Subcutaneous abdominal adipose tissue (tissue), 5 donors: ENCODE measurements at regions not wholly inside any gene's neighbourhood (a gene's known extent, or its start where the extent isn't known, plus 50 kb on each side); places are given as distances from the start of the nearest gene placed in this dataset.

ENCODE experiments used
- H3K27ac ChIP-seq: one replicate; pipeline ENCODE4 v1.7.0; 2013; ENCODE audit warnings: low read depth, mild to moderate bottlenecking, inconsistent platforms, low read length, moderate library complexity
- H3K27me3 ChIP-seq, 5 donors: one replicate each; pipeline ENCODE4 v1.7.0; 2013; ENCODE audit warnings: low read length in 5 of 5, inconsistent platforms in 1 of 5; ENCODE audit not compliant: control insufficient read depth in 5 of 5, insufficient read depth in 4 of 5
- H3K36me3 ChIP-seq, 5 donors: one replicate each; pipeline ENCODE4 v1.7.0; 2013; ENCODE audit warnings: low read length in 5 of 5; ENCODE audit not compliant: control insufficient read depth in 5 of 5, insufficient read depth in 5 of 5
- H3K4me1 ChIP-seq, 5 donors: one replicate each; pipeline ENCODE4 v1.7.0; 2013; ENCODE audit warnings: low read length in 5 of 5, mild to moderate bottlenecking in 3 of 5, moderate library complexity in 1 of 5; ENCODE audit not compliant: control insufficient read depth in 5 of 5, insufficient read depth in 5 of 5
- H3K4me3 ChIP-seq, 5 donors: one replicate each; pipeline ENCODE4 v1.7.0; 2013; ENCODE audit warnings: low read length in 5 of 5, low read depth in 1 of 5
- H3K9ac ChIP-seq, 5 donors: one replicate each; pipeline ENCODE4 v1.7.0; 2013; ENCODE audit warnings: low read length in 5 of 5, mild to moderate bottlenecking in 4 of 5, moderate library complexity in 3 of 5
- H3K9me3 ChIP-seq, 5 donors: one replicate each; pipeline ENCODE4 v1.7.0; 2013; ENCODE audit warnings: low read length in 5 of 5; ENCODE audit not compliant: control insufficient read depth in 5 of 5
- donor health status: healthy.
- donor health status: healthy.
- donor health status: healthy.
- donor health status: healthy.
- donor health status: healthy.

GRCh38 chr12:98151984-98152383 is 363.4 kb upstream of the TMPO start:
- Histone ChIP-seq H3K4me1 (peaks cover 0 to 5% (median 0%) of the 10 kb centered on the region in 5 donors), H3K9ac (no peak overlapping the region), H3K4me3 (no peak overlapping the region), H3K36me3 (no peaks in the 10 kb centered on the region), H3K27me3 (no peaks in the 10 kb centered on the region), H3K27ac (no peak overlapping the region), H3K9me3 (no peaks in the 10 kb centered on the region)

- Histone ChIP-seq H3K27ac (no peak overlapping the region), H3K9me3 (no peaks in the 10 kb centered on the region), H3K4me3 (no peak overlapping the region), H3K36me3 (no peaks in the 10 kb centered on the region), H3K27me3 (no peaks in the 10 kb centered on the region), H3K4me1 (peaks cover 0 to 5% (median 0%) of the 10 kb centered on the region in 5 donors), H3K9ac (no peak overlapping the region)
Measured at GRCh38 chr12:98154850-98155249, 360.5 kb upstream of the TMPO start.

DNA sequence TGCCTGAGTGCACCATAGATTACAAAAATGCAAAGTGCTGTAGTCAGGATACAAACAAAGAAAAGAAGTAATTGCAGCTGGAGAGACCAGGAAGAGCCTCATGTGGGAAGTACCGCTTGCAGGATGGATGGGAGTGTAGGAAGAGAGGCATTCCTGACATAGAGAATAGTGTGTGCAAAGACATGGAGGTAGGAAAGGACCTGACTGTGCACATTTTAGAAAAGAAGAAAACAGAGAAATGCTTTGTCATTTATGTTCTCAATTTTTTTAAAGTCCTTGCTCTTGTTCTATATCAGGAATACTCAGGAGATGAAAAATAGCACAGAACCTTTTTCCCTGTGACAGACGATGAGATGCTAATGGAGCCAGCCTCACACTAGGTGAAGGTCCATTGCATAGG is 358.7 kb upstream of the TMPO start:
- H3K4me3 ChIP-seq: no peak overlapping the region
- H3K4me1 ChIP-seq: peaks cover 0 to 5% (median 0%) of the 10 kb centered on the region in 5 donors
- H3K9ac ChIP-seq: no peak overlapping the region
- no peak overlapping the region for H3K27ac ChIP-seq
- no peaks in the 10 kb centered on the region for H3K27me3 ChIP-seq
- H3K36me3 ChIP-seq: no peaks in the 10 kb centered on the region
- H3K9me3 ChIP-seq: no peaks in the 10 kb centered on the region

DNA sequence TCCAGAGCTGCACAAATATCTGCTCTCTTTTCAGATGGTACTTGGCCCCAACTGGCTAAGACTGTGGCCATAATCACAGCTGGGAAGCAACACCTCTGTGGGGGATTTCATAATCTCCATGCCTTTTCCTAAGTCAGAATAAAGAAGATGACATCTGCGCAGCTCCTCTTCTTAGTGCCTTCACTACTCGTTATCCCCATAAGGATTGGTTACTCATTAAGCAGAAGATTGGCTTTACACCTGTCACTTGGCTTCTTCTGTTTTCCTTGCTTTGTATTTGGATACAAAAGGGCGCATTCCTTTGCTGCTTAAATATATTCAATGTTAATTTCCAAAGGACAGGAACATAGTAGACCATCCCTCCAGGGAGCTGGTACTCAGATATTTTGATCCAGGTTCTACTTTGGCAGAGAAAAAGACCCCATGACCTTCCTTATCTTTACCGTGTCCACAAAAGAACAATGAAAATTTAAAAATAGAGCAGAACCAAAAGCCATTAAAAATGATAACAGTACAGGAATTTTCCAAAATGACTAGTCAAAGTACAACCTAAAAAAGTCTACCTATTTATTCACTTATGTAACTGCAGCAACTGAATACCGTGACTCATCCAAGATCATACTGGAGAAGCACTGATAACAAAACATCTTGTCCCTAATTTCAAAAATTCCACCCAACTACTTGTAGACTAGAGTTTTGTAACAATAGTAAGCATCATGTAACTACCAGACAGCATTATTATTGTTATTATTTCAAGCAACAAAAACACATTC is 352.3 kb upstream of the TMPO start:
- H3K36me3 ChIP-seq: no peaks in the 10 kb centered on the region
- no peak overlapping the region for H3K4me3 ChIP-seq
- no peaks in the 10 kb centered on the region for H3K9me3 ChIP-seq
- H3K4me1 ChIP-seq: peaks cover 0 to 4% (median 0%) of the 10 kb centered on the region in 5 donors
- no peak overlapping the region for H3K9ac ChIP-seq
- no peaks in the 10 kb centered on the region for H3K27me3 ChIP-seq
- H3K27ac ChIP-seq: no peak overlapping the region

DNA sequence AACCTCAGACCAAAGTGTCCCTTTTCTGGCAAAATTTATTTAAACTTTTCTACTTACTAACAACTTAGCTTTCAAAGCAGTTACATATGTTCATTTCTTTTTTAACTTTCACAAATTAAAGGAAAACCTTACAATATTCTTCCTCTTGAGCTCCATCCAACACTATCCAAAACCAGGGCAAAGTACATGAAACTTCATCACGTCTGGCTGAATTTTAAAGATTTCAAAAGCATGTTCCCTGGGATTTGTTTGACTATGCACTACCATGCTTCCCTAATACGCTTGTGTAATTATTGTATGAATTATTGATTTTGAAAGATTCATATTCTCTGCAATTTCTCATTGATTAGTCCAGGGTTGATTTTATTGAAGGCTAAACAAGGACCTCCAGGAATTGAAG is 343.1 kb upstream of the TMPO start:
- H3K4me3 ChIP-seq: no peak overlapping the region
- H3K36me3 ChIP-seq: no peaks in the 10 kb centered on the region
- peaks cover 0 to 18% (median 4%) of the 10 kb centered on the region in 5 donors for H3K4me1 ChIP-seq
- H3K27me3 ChIP-seq: no peaks in the 10 kb centered on the region
- H3K9me3 ChIP-seq: no peaks in the 10 kb centered on the region
- H3K27ac ChIP-seq: no peak overlapping the region
- no peak overlapping the region for H3K9ac ChIP-seq

- Histone ChIP-seq H3K27ac (no peak overlapping the region), H3K9me3 (no peaks in the 10 kb centered on the region), H3K9ac (no peak overlapping the region), H3K27me3 (no peaks in the 10 kb centered on the region), H3K4me3 (no peak overlapping the region), H3K36me3 (no peaks in the 10 kb centered on the region), H3K4me1 (peaks cover 0 to 23% (median 4%) of the 10 kb centered on the region in 5 donors)
Measured at GRCh38 chr12:98172801-98173200, 342.6 kb upstream of the TMPO start.

DNA sequence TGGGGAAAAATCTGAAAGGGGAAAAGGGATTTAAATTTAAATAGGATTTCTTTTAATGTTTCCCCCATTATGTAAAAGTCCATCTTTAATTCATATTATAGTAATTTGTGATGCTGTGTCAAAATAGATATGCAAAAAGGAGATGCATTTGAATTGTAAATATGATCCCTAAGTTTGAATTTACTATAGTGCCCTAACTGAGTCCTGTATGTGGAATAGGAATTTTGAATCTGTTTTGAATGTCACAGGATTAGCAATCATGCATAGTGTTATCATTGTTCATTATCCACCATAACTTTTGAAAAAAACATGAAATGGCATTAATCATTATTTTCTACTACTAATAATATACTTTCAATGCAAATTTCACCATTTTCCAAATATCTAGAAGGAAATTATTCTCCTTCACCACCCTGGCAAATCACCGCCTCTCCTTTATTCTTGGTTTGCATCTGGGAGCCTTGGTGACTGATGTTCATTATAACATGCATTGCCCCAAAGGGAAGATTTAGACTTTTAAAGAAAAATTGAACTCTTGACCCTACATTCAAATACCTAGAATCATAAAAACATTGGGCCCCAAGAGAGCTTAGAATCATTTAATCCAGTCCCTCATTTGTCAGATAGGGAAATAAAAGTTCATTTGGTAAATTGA is 341.5 kb upstream of the TMPO start:
- Histone ChIP-seq H3K27ac (no peak overlapping the region), H3K9ac (no peak overlapping the region), H3K4me3 (no peak overlapping the region), H3K27me3 (no peaks in the 10 kb centered on the region), H3K4me1 (peaks cover 0 to 23% (median 4%) of the 10 kb centered on the region in 5 donors), H3K36me3 (no peaks in the 10 kb centered on the region), H3K9me3 (no peaks in the 10 kb centered on the region)

GRCh38 chr12:98174428-98174809 is 341.0 kb upstream of the TMPO start:
- H3K9me3 ChIP-seq: no peaks in the 10 kb centered on the region
- no peaks in the 10 kb centered on the region for H3K36me3 ChIP-seq
- H3K4me3 ChIP-seq: no peak overlapping the region
- peaks cover 0 to 23% (median 4%) of the 10 kb centered on the region in 5 donors for H3K4me1 ChIP-seq
- no peak overlapping the region for H3K9ac ChIP-seq
- no peak overlapping the region for H3K27ac ChIP-seq
- no peaks in the 10 kb centered on the region for H3K27me3 ChIP-seq

- no peak overlapping the region for H3K9ac ChIP-seq
- H3K9me3 ChIP-seq: no peaks in the 10 kb centered on the region
- no peaks in the 10 kb centered on the region for H3K27me3 ChIP-seq
- H3K27ac ChIP-seq: no peak overlapping the region
- no peaks in the 10 kb centered on the region for H3K36me3 ChIP-seq
- H3K4me3 ChIP-seq: no peak overlapping the region
- H3K4me1 ChIP-seq: peaks cover 0 to 10% (median 3%) of the 10 kb centered on the region in 5 donors
Measured at GRCh38 chr12:98178126-98178525, 337.3 kb upstream of the TMPO start.

- H3K9me3 ChIP-seq: no peaks in the 10 kb centered on the region
- no peak overlapping the region for H3K9ac ChIP-seq
- peaks cover 0 to 10% (median 3%) of the 10 kb centered on the region in 5 donors for H3K4me1 ChIP-seq
- H3K4me3 ChIP-seq: no peak overlapping the region
- H3K27me3 ChIP-seq: no peaks in the 10 kb centered on the region
- no peaks in the 10 kb centered on the region for H3K36me3 ChIP-seq
- no peak overlapping the region for H3K27ac ChIP-seq
Measured at GRCh38 chr12:98179151-98179550, 336.2 kb upstream of the TMPO start.
